Embryonic facial prominence (tissue), 1 donor: ENCODE measurements at regions not wholly inside any gene's neighbourhood (a gene's known extent, or its start where the extent isn't known, plus 50 kb on each side); places are given as distances from the start of the nearest gene placed in this dataset.
"Not testable (repeated sequence)": the region's sequence is repeated elsewhere in the genome, so short reads cannot be mapped to it uniquely, and the experiment has no call there.

Experiments
- DNase-seq: peaks from one replicate; pipeline ENCODE4 v3.0.0-alpha.2; 2016; ENCODE audit errors: extremely low spot score

- DNase-seq: no peak
Observed at GRCh38 chr7:85802211-85802610, 615.4 kb upstream of the SEMA3D start.

GRCh38 chr7:85796956-85797355 is 610.1 kb upstream of the SEMA3D start:
- no peak for DNase-seq

- DNase-seq: not testable (repeated sequence)
Observed at GRCh38 chr7:85791098-85791497, 604.2 kb upstream of the SEMA3D start.

GRCh38 chr7:85781606-85782005 is 594.8 kb upstream of the SEMA3D start:
- DNase-seq: no peak

- no peak for DNase-seq
Observed at GRCh38 chr7:85776691-85777345, 590.0 kb upstream of the SEMA3D start.

- DNase-seq: no peak
Observed at GRCh38 chr7:85775431-85775830, 588.6 kb upstream of the SEMA3D start.

- DNase-seq: no peak
Observed at GRCh38 chr7:85774986-85775385, 588.1 kb upstream of the SEMA3D start.

- no peak for DNase-seq
Observed at GRCh38 chr7:85773116-85773728, 586.4 kb upstream of the SEMA3D start.

GRCh38 chr7:85771516-85771915 is 584.7 kb upstream of the SEMA3D start:
- no peak for DNase-seq

GRCh38 chr7:85770332-85770731 is 583.5 kb upstream of the SEMA3D start:
- no peak for DNase-seq

- no peak for DNase-seq
Observed at GRCh38 chr7:85765698-85766298, 578.9 kb upstream of the SEMA3D start.

GRCh38 chr7:85764034-85764433 is 577.2 kb upstream of the SEMA3D start:
- DNase-seq: no peak

- no peak for DNase-seq
Observed at GRCh38 chr7:85757348-85757747, 570.5 kb upstream of the SEMA3D start.

- no peak for DNase-seq
Observed at GRCh38 chr7:85750454-85750949, 563.6 kb upstream of the SEMA3D start.

GRCh38 chr7:85749696-85750453 is 563.0 kb upstream of the SEMA3D start:
- DNase-seq: no peak

- DNase-seq: no peak
Observed at GRCh38 chr7:85748861-85749260, 562.0 kb upstream of the SEMA3D start.

GRCh38 chr7:85737426-85737825 is 550.6 kb upstream of the SEMA3D start:
- DNase-seq: no peak

- DNase-seq: no peak
Observed at GRCh38 chr7:85736085-85736484, 549.2 kb upstream of the SEMA3D start.

GRCh38 chr7:85734823-85735222 is 548.0 kb upstream of the SEMA3D start:
- no peak for DNase-seq

GRCh38 chr7:85733169-85733915 is 546.5 kb upstream of the SEMA3D start:
- no peak for DNase-seq

- DNase-seq: no peak
Observed at GRCh38 chr7:85730012-85730411, 543.2 kb upstream of the SEMA3D start.

- no peak for DNase-seq
Observed at GRCh38 chr7:85725026-85725425, 538.2 kb upstream of the SEMA3D start.
